HepG2 (cell line): ENCODE measurements at regions not wholly inside any gene's neighbourhood (a gene's known extent, or its start where the extent isn't known, plus 50 kb on each side); places are given as distances from the start of the nearest gene placed in this dataset.

Source experiments
- CBX1 ChIP-seq: IDR thresholded peaks from one replicate; pipeline ENCODE4 v1.6.1; 2016; ENCODE audit warnings: antibody characterized with exemption, low read depth
- CSRNP2 ChIP-seq: sonication (generic); formaldehyde crosslinking; conservative IDR thresholded peaks from 2 replicates; pipeline ENCODE4 v1.8.0; 2022; ENCODE audit warnings: low read depth, missing genetic modification reagents
- HHEX ChIP-seq: IDR thresholded peaks from 2 replicates; pipeline ENCODE4 v1.6.1; 2016; ENCODE audit warnings: control low read depth
- LCORL ChIP-seq, 2 experiments: fragments of 450-650 bp in 1 of 2; sonication (generic) in 1 of 2; formaldehyde crosslinking in 1 of 2; IDR thresholded peaks; 2 replicates each; pipeline versions ENCODE4 v1.5.0 to v1.6.1; 2017 to 2020; ENCODE audit warnings: antibody characterized with exemption in 1 of 2, missing genetic modification reagents in 1 of 2
- PBX2 ChIP-seq: IDR thresholded peaks from 2 replicates; pipeline ENCODE4 v1.6.1; 2016; ENCODE audit warnings: control low read depth
- RAD21 ChIP-seq: fragments of 450-650 bp; formaldehyde crosslinking; IDR thresholded peaks from 2 replicates; pipeline ENCODE4 v1.5.0; 2020; ENCODE audit warnings: mild to moderate bottlenecking
- RELA ChIP-seq: sonication (generic); formaldehyde crosslinking; IDR thresholded peaks from 2 replicates; pipeline ENCODE4 v1.4.0; 2020; ENCODE audit warnings: missing genetic modification reagents
- REPIN1 ChIP-seq: sonication (generic); formaldehyde crosslinking; IDR thresholded peaks from 2 replicates; pipeline ENCODE4 v1.8.0; 2022; ENCODE audit warnings: missing genetic modification reagents, low read depth, mild to moderate bottlenecking, borderline replicate concordance
- SALL1 ChIP-seq: sonication (generic); formaldehyde crosslinking; IDR thresholded peaks from 2 replicates; pipeline ENCODE4 v1.8.0; 2022; ENCODE audit warnings: mild to moderate bottlenecking, missing genetic modification reagents
- USF2 ChIP-seq, 2 experiments: sonication (generic) in 1 of 2; formaldehyde crosslinking in 1 of 2; IDR thresholded peaks; 2 replicates each; pipeline versions ENCODE4 v1.5.1 to v1.6.1; 2011 to 2020; ENCODE audit warnings: borderline replicate concordance in 1 of 2, low read depth in 1 of 2, low read length in 1 of 2, mild to moderate bottlenecking in 1 of 2, missing genetic modification reagents in 1 of 2, moderate library complexity in 1 of 2
- ZBTB26 ChIP-seq: IDR thresholded peaks from 2 replicates; pipeline ENCODE4 v1.6.1; 2016; ENCODE audit warnings: missing compliant biosample characterization, missing genetic modification reagents, borderline replicate concordance
- ZBTB39 ChIP-seq: sonication (generic); formaldehyde crosslinking; IDR thresholded peaks from 2 replicates; pipeline ENCODE4 v1.5.0; 2020; ENCODE audit warnings: missing genetic modification reagents
- ZNF263 ChIP-seq: sonication (generic); formaldehyde crosslinking; IDR thresholded peaks from 2 replicates; pipeline ENCODE4 v1.4.0; 2020; ENCODE audit warnings: missing genetic modification reagents
- ZNF296 ChIP-seq: sonication (generic); formaldehyde crosslinking; conservative IDR thresholded peaks from 2 replicates; pipeline ENCODE4 v1.5.0; 2020; ENCODE audit warnings: mild to moderate bottlenecking, missing genetic modification reagents
- ZNF598 ChIP-seq: sonication (generic); formaldehyde crosslinking; IDR thresholded peaks from 2 replicates; pipeline ENCODE4 v1.5.1; 2020; ENCODE audit warnings: mild to moderate bottlenecking, missing genetic modification reagents, borderline replicate concordance
- ZNF782 ChIP-seq: sonication (generic); formaldehyde crosslinking; IDR thresholded peaks from 2 replicates; pipeline ENCODE4 v1.4.0; 2020; ENCODE audit warnings: missing genetic modification reagents, mild to moderate bottlenecking, borderline replicate concordance
- ZNF788 ChIP-seq: sonication (generic); formaldehyde crosslinking; IDR thresholded peaks from 2 replicates; pipeline ENCODE4 v1.5.0; 2020; ENCODE audit warnings: mild to moderate bottlenecking, missing genetic modification reagents, borderline replicate concordance
- ZSCAN31 ChIP-seq: sonication (generic); formaldehyde crosslinking; IDR thresholded peaks from 2 replicates; pipeline ENCODE4 v1.5.0; 2020; ENCODE audit warnings: low read depth, mild to moderate bottlenecking, missing genetic modification reagents

- TF ChIP-seq RELA (CRISPR knock-in tag) (no peak), ZNF598 (CRISPR knock-in tag) (0 out of 2 replicates have a peak, but pooled peaks have one; percentile 37), CBX1 (peak; percentile 34), RAD21 (CRISPR knock-in tag) (peak; percentile 75), ZBTB26 (CRISPR knock-in tag) (0 out of 2 replicates have a peak, but pooled peaks have one; percentile 37), HHEX (no peak), REPIN1 (CRISPR knock-in tag) (0 out of 2 replicates have a peak, but pooled peaks have one; percentile 28), ZBTB39 (CRISPR knock-in tag) (no peak), ZSCAN31 (CRISPR knock-in tag) (no peak), ZNF296 (CRISPR knock-in tag) (no peak), ZNF788 (0 out of 2 replicates have a peak, but pooled peaks have one; percentile 31), ZNF263 (no peak), SALL1 (CRISPR knock-in tag) (peak; percentile 47; the same call in 1 of the 2 replicates), ZNF782 (CRISPR knock-in tag) (no peak), USF2 (IDR thresholded peaks at IDR 0.05; ENCODE audit: low read depth, low read length) (no peak), USF2 (CRISPR knock-in tag; IDR thresholded peaks at IDR 0.05; ENCODE audit: borderline replicate concordance) (no peak), CSRNP2 (CRISPR knock-in tag) (no peak), PBX2 (peak; percentile 71), LCORL (IDR thresholded peaks at IDR 0.05) (no peak), LCORL (CRISPR knock-in tag; IDR thresholded peaks at IDR 0.05) (0 out of 2 replicates have a peak, but pooled peaks have one; percentile 21)
Measured at GRCh38 chr20:60210779-60211617, 252.8 kb downstream of the CDH26 start (continued).
